ENCODE measurements at regions not wholly inside any gene's neighbourhood (a gene's known extent, or its start where the extent isn't known, plus 50 kb on each side); places are given as distances from the start of the nearest gene placed in this dataset.

DNA sequence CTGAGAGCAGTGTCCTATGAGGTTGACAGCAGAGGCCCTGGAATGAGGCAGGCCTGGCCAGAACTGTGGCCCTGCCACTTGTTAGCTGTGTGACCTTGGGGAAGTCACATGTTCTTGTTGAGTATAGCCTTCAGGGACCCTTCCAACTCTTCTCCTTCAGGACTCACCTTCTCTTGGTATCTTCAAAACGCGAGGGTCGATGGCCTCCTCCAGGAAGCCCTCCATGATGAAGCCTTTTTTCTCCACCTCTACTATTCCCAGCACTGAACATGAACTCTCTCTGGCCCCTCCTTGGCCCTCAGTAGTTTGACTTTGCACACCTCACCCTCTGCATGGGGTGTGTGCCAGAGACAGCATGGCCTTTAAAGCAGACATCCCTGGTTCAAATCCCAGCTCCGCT is 195.1 kb upstream of the LINGO1 start:
- H3K4me3 ChIP-seq: no peak overlapping the region
- no peaks in the 10 kb centered on the region for H3K4me1 ChIP-seq (ENCODE audit: insufficient read depth)
- TF ChIP-seq EP300 (IDR thresholded peaks at IDR 0.05) (no peak), POLR2A (IDR thresholded peaks at IDR 0.05) (no peak)
- TF ChIP-seq, protein P1, sequence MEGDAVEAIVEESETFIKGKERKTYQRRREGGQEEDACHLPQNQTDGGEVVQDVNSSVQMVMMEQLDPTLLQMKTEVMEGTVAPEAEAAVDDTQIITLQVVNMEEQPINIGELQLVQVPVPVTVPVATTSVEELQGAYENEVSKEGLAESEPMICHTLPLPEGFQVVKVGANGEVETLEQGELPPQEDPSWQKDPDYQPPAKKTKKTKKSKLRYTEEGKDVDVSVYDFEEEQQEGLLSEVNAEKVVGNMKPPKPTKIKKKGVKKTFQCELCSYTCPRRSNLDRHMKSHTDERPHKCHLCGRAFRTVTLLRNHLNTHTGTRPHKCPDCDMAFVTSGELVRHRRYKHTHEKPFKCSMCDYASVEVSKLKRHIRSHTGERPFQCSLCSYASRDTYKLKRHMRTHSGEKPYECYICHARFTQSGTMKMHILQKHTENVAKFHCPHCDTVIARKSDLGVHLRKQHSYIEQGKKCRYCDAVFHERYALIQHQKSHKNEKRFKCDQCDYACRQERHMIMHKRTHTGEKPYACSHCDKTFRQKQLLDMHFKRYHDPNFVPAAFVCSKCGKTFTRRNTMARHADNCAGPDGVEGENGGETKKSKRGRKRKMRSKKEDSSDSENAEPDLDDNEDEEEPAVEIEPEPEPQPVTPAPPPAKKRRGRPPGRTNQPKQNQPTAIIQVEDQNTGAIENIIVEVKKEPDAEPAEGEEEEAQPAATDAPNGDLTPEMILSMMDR (IDR thresholded peaks at IDR 0.05): no peak
- no peaks in the 10 kb centered on the region for H3K9me3 ChIP-seq
- no peaks in the 10 kb centered on the region for H3K36me3 ChIP-seq
- no peaks in the 10 kb centered on the region for H3K27me3 ChIP-seq
- 85 to 93% (median 93%) methylated on average over 4 of the region's 4 CpGs for WGBS, 3 donors
- DNase-seq: no peak
- H3K27ac ChIP-seq: no peak overlapping the region
- intact Hi-C loops (cut with DNase I): no loop called here

DNA sequence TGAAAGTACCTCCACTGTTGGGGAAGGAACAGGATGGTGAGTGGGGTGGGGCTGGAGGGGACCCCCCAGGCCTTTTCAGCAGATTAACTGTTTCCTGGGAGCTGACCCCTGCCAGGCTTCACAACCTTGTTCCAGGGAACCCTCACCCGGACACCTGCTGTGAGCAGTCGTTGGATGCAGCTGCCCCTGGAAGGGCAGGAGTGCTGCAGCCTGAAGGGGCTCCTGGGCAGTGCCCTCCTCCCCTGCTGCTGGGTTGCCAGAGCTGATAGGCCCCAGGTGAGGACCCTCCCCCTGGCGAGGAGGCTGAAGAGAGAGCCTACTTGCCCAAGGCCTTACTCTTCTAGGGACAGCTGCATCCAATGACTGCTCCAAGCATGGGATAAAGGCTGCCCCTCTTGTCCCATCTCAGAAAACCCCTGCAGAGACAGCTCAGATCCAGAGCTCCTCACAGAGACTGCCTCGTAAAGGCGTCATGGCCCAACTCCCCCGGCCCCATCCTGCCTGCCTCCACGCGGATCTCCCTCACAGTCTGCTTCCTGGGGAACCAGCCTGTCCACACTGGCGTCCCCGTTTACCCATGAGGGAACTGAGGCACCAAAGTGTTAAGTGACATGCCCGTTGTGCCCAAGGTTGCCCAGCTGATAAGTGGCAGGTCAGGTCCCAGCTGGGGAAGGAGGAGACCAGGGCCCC is 193.4 kb upstream of the LINGO1 start:
- WGBS, 3 donors: 72 to 78% (median 72%) methylated on average over 11 of the region's 11 CpGs
- intact Hi-C loops (cut with DNase I): no loop called here
- no peak overlapping the region for H3K4me3 ChIP-seq
- no peaks in the 10 kb centered on the region for H3K9me3 ChIP-seq
- H3K27me3 ChIP-seq: no peaks in the 10 kb centered on the region
- DNase-seq: peak in 1 of 5 donors; percentile 7
- H3K36me3 ChIP-seq: no peaks in the 10 kb centered on the region
- H3K27ac ChIP-seq: no peak overlapping the region
- TF ChIP-seq EP300 (IDR thresholded peaks at IDR 0.05) (no peak), POLR2A (IDR thresholded peaks at IDR 0.05) (no peak)
- TF ChIP-seq, protein P1 (IDR thresholded peaks at IDR 0.05): no peak
- H3K4me1 ChIP-seq (ENCODE audit: insufficient read depth): no peaks in the 10 kb centered on the region

DNA sequence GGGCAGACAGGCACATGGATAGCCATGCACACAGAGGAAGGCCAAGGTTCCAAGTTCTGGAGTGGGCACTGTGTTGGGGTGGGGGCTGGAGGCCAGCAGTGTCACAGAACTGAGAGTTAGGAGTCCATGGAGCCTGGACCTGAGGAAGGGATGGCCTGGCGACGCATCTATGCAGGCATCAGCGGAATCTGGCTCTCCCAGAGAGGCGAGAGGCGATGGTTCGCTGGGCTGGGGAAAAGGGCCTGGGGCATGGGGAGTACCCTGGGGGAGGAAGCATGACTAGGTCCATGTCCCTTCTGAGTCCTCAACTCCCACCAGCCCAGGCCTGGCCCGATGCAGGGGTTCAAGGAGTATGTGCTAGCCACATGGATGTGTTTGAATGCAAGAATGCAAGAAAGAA is 192.8 kb upstream of the LINGO1 start:
- no peaks in the 10 kb centered on the region for H3K36me3 ChIP-seq
- H3K27me3 ChIP-seq: no peaks in the 10 kb centered on the region
- no peaks in the 10 kb centered on the region for H3K4me1 ChIP-seq (ENCODE audit: insufficient read depth)
- peak in 1 of 5 donors; percentile 4 for DNase-seq
- TF ChIP-seq EP300 (IDR thresholded peaks at IDR 0.05) (no peak), POLR2A (IDR thresholded peaks at IDR 0.05) (no peak)
- TF ChIP-seq, protein P1 (IDR thresholded peaks at IDR 0.05): no peak
- no peak overlapping the region for H3K27ac ChIP-seq
- no peak overlapping the region for H3K4me3 ChIP-seq
- no peaks in the 10 kb centered on the region for H3K9me3 ChIP-seq
- 83 to 92% (median 85%) methylated on average over 7 of the region's 7 CpGs for WGBS, 3 donors
- intact Hi-C loops (cut with DNase I): no loop called here

DNA sequence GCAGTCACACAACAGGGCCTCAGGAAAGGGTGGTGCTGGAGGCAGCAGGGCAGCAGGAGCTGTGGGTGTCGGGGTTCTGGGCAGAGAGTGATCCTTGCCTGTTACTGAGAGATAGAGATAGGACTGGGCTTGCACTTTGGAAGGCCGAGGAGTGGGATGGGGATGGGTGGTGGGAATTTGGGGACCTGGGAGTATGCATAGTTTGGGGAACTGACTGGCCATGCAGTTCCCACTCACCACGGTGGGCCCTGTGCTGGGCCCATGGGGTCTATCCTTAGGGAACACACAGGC is 192.5 kb upstream of the LINGO1 start:
- Histone ChIP-seq H3K27me3 (no peaks in the 10 kb centered on the region), H3K27ac (no peak overlapping the region), H3K4me1 (ENCODE audit: insufficient read depth) (no peaks in the 10 kb centered on the region), H3K4me3 (no peak overlapping the region), H3K36me3 (no peaks in the 10 kb centered on the region), H3K9me3 (no peaks in the 10 kb centered on the region)
- no peak for TF ChIP-seq POLR2A (IDR thresholded peaks at IDR 0.05)
- TF ChIP-seq EP300 (IDR thresholded peaks at IDR 0.05): no peak
- TF ChIP-seq, protein P1 (IDR thresholded peaks at IDR 0.05): no peak
- no peak for DNase-seq
- 74 to 87% (median 77%) methylated on average over 3 of the region's 3 CpGs for WGBS, 3 donors
- intact Hi-C loops (cut with DNase I): no loop called here

Data from ovary (tissue), 7 donors.